Activated T-helper 17 cell treated with anti-CD3 and anti-CD28 coated beads, Interleukin-2, amount 50 U/mL, for 72 hours (primary cell): ENCODE measurements at regions not wholly inside any gene's neighbourhood (a gene's known extent, or its start where the extent isn't known, plus 50 kb on each side); places are given as distances from the start of the nearest gene placed in this dataset.

Source experiments
- ATAC-seq: fragments of 150-1000 bp; cut with Tn5 transposase; replicated peaks from 2 replicates; pipeline ENCODE4 v1.10.0; 2021; ENCODE audit warnings: mild to moderate bottlenecking, moderate library complexity
- H3K27ac Mint-ChIP-seq: one replicate; pipeline ENCODE4 v1.8.0; 2022; ENCODE audit warnings: mixed read lengths
- H3K27me3 Mint-ChIP-seq: one replicate; pipeline ENCODE4 v1.8.0; 2022; ENCODE audit warnings: mixed read lengths
- H3K36me3 Mint-ChIP-seq: one replicate; pipeline ENCODE4 v1.8.0; 2022; ENCODE audit warnings: low read depth, mild to moderate bottlenecking, mixed read lengths
- H3K4me1 Mint-ChIP-seq: one replicate; pipeline ENCODE4 v1.8.0; 2022; ENCODE audit warnings: mixed read lengths
- H3K4me3 Mint-ChIP-seq: one replicate; pipeline ENCODE4 v1.8.0; 2022; ENCODE audit warnings: mild to moderate bottlenecking, mixed read lengths
- H3K9me3 Mint-ChIP-seq: one replicate; pipeline ENCODE4 v1.8.0; 2022; ENCODE audit warnings: mixed read lengths

GRCh38 chr13:111632906-111633305, 312.5 kb downstream of the TEX29 start:
- ATAC-seq: no peak
- Mint-ChIP-seq H3K4me3 (no peak overlapping the region), H3K27me3 (no peaks in the 10 kb centered on the region), H3K4me1 (no peaks in the 10 kb centered on the region), H3K27ac (no peak overlapping the region), H3K36me3 (no peaks in the 10 kb centered on the region), H3K9me3 (no peaks in the 10 kb centered on the region)

- no peak for ATAC-seq
- H3K27me3 Mint-ChIP-seq: no peaks in the 10 kb centered on the region
- H3K9me3 Mint-ChIP-seq: no peaks in the 10 kb centered on the region
- no peaks in the 10 kb centered on the region for H3K36me3 Mint-ChIP-seq
- no peaks in the 10 kb centered on the region for H3K4me1 Mint-ChIP-seq
- H3K27ac Mint-ChIP-seq: no peak overlapping the region
- H3K4me3 Mint-ChIP-seq: no peak overlapping the region
Measured at GRCh38 chr13:111633401-111633800, 313.0 kb downstream of the TEX29 start.

- Mint-ChIP-seq H3K27me3 (no peaks in the 10 kb centered on the region), H3K9me3 (no peaks in the 10 kb centered on the region), H3K27ac (no peak overlapping the region), H3K4me3 (no peak overlapping the region), H3K36me3 (no peaks in the 10 kb centered on the region), H3K4me1 (no peaks in the 10 kb centered on the region)
- no peak for ATAC-seq
Measured at GRCh38 chr13:111634410-111634809, 314.0 kb downstream of the TEX29 start.

- no peak for ATAC-seq
- H3K4me3 Mint-ChIP-seq: no peak overlapping the region
- no peaks in the 10 kb centered on the region for H3K27me3 Mint-ChIP-seq
- no peaks in the 10 kb centered on the region for H3K4me1 Mint-ChIP-seq
- H3K36me3 Mint-ChIP-seq: no peaks in the 10 kb centered on the region
- H3K9me3 Mint-ChIP-seq: no peaks in the 10 kb centered on the region
- H3K27ac Mint-ChIP-seq: no peak overlapping the region
Measured at GRCh38 chr13:111636271-111636670, 315.8 kb downstream of the TEX29 start.

GRCh38 chr13:111636804-111637203, 316.4 kb downstream of the TEX29 start:
- H3K27ac Mint-ChIP-seq: no peak overlapping the region
- no peaks in the 10 kb centered on the region for H3K36me3 Mint-ChIP-seq
- no peaks in the 10 kb centered on the region for H3K4me1 Mint-ChIP-seq
- H3K9me3 Mint-ChIP-seq: no peaks in the 10 kb centered on the region
- no peak overlapping the region for H3K4me3 Mint-ChIP-seq
- no peak for ATAC-seq
- H3K27me3 Mint-ChIP-seq: no peaks in the 10 kb centered on the region

- Mint-ChIP-seq H3K27ac (no peak overlapping the region), H3K9me3 (no peaks in the 10 kb centered on the region), H3K4me1 (no peaks in the 10 kb centered on the region), H3K36me3 (no peaks in the 10 kb centered on the region), H3K4me3 (no peak overlapping the region), H3K27me3 (no peaks in the 10 kb centered on the region)
- ATAC-seq: no peak
Measured at GRCh38 chr13:111637365-111637764, 316.9 kb downstream of the TEX29 start.

GRCh38 chr13:111638233-111638632, 317.8 kb downstream of the TEX29 start:
- no peak for ATAC-seq
- Mint-ChIP-seq H3K9me3 (no peaks in the 10 kb centered on the region), H3K27me3 (no peaks in the 10 kb centered on the region), H3K27ac (no peak overlapping the region), H3K36me3 (no peaks in the 10 kb centered on the region), H3K4me3 (no peak overlapping the region), H3K4me1 (no peaks in the 10 kb centered on the region)

GRCh38 chr13:111639196-111639705, 318.8 kb downstream of the TEX29 start:
- Mint-ChIP-seq H3K4me3 (no peak overlapping the region), H3K27me3 (no peaks in the 10 kb centered on the region), H3K27ac (no peak overlapping the region), H3K9me3 (no peaks in the 10 kb centered on the region), H3K36me3 (no peaks in the 10 kb centered on the region), H3K4me1 (no peaks in the 10 kb centered on the region)
- ATAC-seq: no peak

- no peaks in the 10 kb centered on the region for H3K27me3 Mint-ChIP-seq
- ATAC-seq: no peak
- no peaks in the 10 kb centered on the region for H3K4me1 Mint-ChIP-seq
- H3K9me3 Mint-ChIP-seq: no peaks in the 10 kb centered on the region
- H3K27ac Mint-ChIP-seq: no peak overlapping the region
- H3K36me3 Mint-ChIP-seq: no peaks in the 10 kb centered on the region
- no peak overlapping the region for H3K4me3 Mint-ChIP-seq
Measured at GRCh38 chr13:111640006-111640405, 319.6 kb downstream of the TEX29 start.

- no peak for ATAC-seq
- Mint-ChIP-seq H3K27me3 (no peaks in the 10 kb centered on the region), H3K9me3 (no peaks in the 10 kb centered on the region)
Measured at GRCh38 chr13:111640476-111640875, 320.0 kb downstream of the TEX29 start.

GRCh38 chr13:111642156-111642767, 321.8 kb downstream of the TEX29 start:
- Mint-ChIP-seq H3K27me3 (no peaks in the 10 kb centered on the region), H3K9me3 (no peaks in the 10 kb centered on the region), H3K27ac (no peak overlapping the region), H3K4me1 (no peaks in the 10 kb centered on the region), H3K36me3 (no peaks in the 10 kb centered on the region), H3K4me3 (no peak overlapping the region)
- no peak for ATAC-seq

More at GRCh38 chr13:111640476-111640875, 320.0 kb downstream of the TEX29 start:
- Mint-ChIP-seq H3K4me3 (no peak overlapping the region), H3K4me1 (no peaks in the 10 kb centered on the region), H3K27ac (no peak overlapping the region), H3K36me3 (no peaks in the 10 kb centered on the region)

- Mint-ChIP-seq H3K27ac (no peak overlapping the region), H3K4me1 (no peaks in the 10 kb centered on the region), H3K9me3 (no peaks in the 10 kb centered on the region), H3K4me3 (no peak overlapping the region), H3K27me3 (no peaks in the 10 kb centered on the region), H3K36me3 (no peaks in the 10 kb centered on the region)
- ATAC-seq: no peak
Measured at GRCh38 chr13:111644750-111645149, 324.3 kb downstream of the TEX29 start.

- ATAC-seq: no peak
- Mint-ChIP-seq H3K27ac (no peak overlapping the region), H3K36me3 (no peaks in the 10 kb centered on the region), H3K9me3 (no peaks in the 10 kb centered on the region), H3K4me1 (no peaks in the 10 kb centered on the region), H3K4me3 (no peak overlapping the region), H3K27me3 (peaks cover 3% of the 10 kb centered on the region)
Measured at GRCh38 chr13:111645198-111645597, 324.8 kb downstream of the TEX29 start.

- Mint-ChIP-seq H3K9me3 (no peaks in the 10 kb centered on the region), H3K4me1 (no peaks in the 10 kb centered on the region), H3K27ac (no peak overlapping the region), H3K4me3 (no peak overlapping the region), H3K27me3 (peaks cover 9% of the 10 kb centered on the region), H3K36me3 (no peaks in the 10 kb centered on the region)
- no peak for ATAC-seq
Measured at GRCh38 chr13:111645598-111646455, 325.4 kb downstream of the TEX29 start.

GRCh38 chr13:111646456-111646855, 326.0 kb downstream of the TEX29 start:
- Mint-ChIP-seq H3K9me3 (no peaks in the 10 kb centered on the region), H3K4me3 (no peak overlapping the region), H3K27ac (no peak overlapping the region), H3K36me3 (no peaks in the 10 kb centered on the region), H3K27me3 (peaks cover 14% of the 10 kb centered on the region), H3K4me1 (no peaks in the 10 kb centered on the region)
- no peak for ATAC-seq
